ENCODE measurements at regions not wholly inside any gene's neighbourhood (a gene's known extent, or its start where the extent isn't known, plus 50 kb on each side); places are given as distances from the start of the nearest gene placed in this dataset.
A peak's percentile ranks its signal among the peaks of the same experiment; 100 is the strongest.

DNA sequence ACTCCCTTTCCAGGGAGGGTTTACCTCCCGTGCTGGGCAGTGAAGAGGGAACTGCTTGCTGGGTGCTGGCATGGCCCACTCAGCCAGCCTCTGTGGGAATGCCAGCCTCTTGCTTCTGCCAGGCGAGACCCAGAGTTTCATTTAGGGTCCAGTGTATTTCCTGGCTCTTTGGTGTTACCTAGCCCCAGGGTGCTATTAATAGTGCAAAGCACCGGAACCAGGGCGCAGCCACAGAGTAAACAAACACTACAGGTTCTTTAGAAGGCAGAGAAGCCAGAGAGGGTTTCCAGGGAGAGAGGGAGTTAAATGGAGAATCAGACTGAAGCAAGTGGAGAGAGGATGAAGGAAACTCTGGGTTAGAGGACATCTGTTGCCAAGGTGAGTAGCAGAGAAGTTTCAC, 74.9 kb upstream of the SPATA13 start:
- H3K27me3 ChIP-seq (ENCODE audit: insufficient read depth, low read length): no peaks in the 10 kb centered on the region
- no peak overlapping the region for H3K18ac ChIP-seq (ENCODE audit: insufficient read length, low read depth, low read length)
- H3K79me2 ChIP-seq (ENCODE audit: insufficient read depth, low read length): no peaks in the 10 kb centered on the region
- H3K23me2 ChIP-seq (ENCODE audit: insufficient read length, low read depth, low read length, poor library complexity, severe bottlenecking): no peaks in the 10 kb centered on the region
- Mint-ChIP-seq H3K27ac (no peak overlapping the region), H3K27me3 (ENCODE audit: low read depth) (peaks cover 2% of the 10 kb centered on the region), H3K4me1 (peaks cover 21 to 30% of the 10 kb centered on the region in 2 experiments), H3K36me3 (ENCODE audit: insufficient read depth in 1 of 3, low read depth in 3 of 3) (no peaks in the 10 kb centered on the region), H3K9me3 (no peaks in the 10 kb centered on the region; a peak in 1 of 5 replicates), H3K4me3 (no peak overlapping the region)
- no peak for DNase-seq
- H3K9ac ChIP-seq (ENCODE audit: extremely low read depth, insufficient read length, low read length): no peak overlapping the region
- H3K4me1 ChIP-seq (ENCODE audit: insufficient read depth, low read length): peaks cover 6% of the 10 kb centered on the region; the same call in 1 of the 2 replicates
- H2AK5ac ChIP-seq (ENCODE audit: insufficient read length, low read length): no peak overlapping the region
- no peak overlapping the region for H4K8ac ChIP-seq (replicated peaks; ENCODE audit: insufficient read length, low read depth, low read length)
- H2AFZ ChIP-seq (ENCODE audit: low read length): no peak overlapping the region
- H3K9me3 ChIP-seq (ENCODE audit: control insufficient read depth, low read depth, low read length): no peaks in the 10 kb centered on the region
- no peak overlapping the region for H4K91ac ChIP-seq (ENCODE audit: insufficient read length, low read depth, low read length)
- TF ChIP-seq, protein P1, sequence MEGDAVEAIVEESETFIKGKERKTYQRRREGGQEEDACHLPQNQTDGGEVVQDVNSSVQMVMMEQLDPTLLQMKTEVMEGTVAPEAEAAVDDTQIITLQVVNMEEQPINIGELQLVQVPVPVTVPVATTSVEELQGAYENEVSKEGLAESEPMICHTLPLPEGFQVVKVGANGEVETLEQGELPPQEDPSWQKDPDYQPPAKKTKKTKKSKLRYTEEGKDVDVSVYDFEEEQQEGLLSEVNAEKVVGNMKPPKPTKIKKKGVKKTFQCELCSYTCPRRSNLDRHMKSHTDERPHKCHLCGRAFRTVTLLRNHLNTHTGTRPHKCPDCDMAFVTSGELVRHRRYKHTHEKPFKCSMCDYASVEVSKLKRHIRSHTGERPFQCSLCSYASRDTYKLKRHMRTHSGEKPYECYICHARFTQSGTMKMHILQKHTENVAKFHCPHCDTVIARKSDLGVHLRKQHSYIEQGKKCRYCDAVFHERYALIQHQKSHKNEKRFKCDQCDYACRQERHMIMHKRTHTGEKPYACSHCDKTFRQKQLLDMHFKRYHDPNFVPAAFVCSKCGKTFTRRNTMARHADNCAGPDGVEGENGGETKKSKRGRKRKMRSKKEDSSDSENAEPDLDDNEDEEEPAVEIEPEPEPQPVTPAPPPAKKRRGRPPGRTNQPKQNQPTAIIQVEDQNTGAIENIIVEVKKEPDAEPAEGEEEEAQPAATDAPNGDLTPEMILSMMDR (conservative IDR thresholded peaks at IDR 0.05): no peak
- no peaks in the 10 kb centered on the region for H3K79me1 ChIP-seq (ENCODE audit: insufficient read depth, low read depth, low read length, poor library complexity, severe bottlenecking)
- H3K56ac ChIP-seq (ENCODE audit: insufficient read length, low read depth, low read length): no peak overlapping the region
- no peak overlapping the region for H2BK12ac ChIP-seq (ENCODE audit: insufficient read length, low read depth, low read length)
- H3K4ac ChIP-seq (ENCODE audit: low read depth, low read length): no peak overlapping the region
- H3K27ac ChIP-seq (ENCODE audit: insufficient read length, low read depth, low read length): no peak overlapping the region
- H4K20me1 ChIP-seq (ENCODE audit: control insufficient read depth, insufficient read depth, insufficient read length): no peaks in the 10 kb centered on the region
- no peak overlapping the region for H3K4me2 ChIP-seq (ENCODE audit: insufficient read depth, insufficient read length, low read length)
- no peak overlapping the region for H2BK15ac ChIP-seq (ENCODE audit: low read depth, low read length)
- no peak overlapping the region for H2BK5ac ChIP-seq (ENCODE audit: insufficient read length, low read length)
- no CpG with 5 or more reads among the region's 4 CpGs for WGBS (ENCODE audit: extremely low coverage, insufficient read length, low lambda C conversion rate)
- H3K23ac ChIP-seq (ENCODE audit: insufficient read length, low read depth, low read length): no peak overlapping the region
- H3T11ph ChIP-seq (ENCODE audit: low read length): no peak overlapping the region
- H2BK120ac ChIP-seq (ENCODE audit: low read depth, low read length, poor library complexity, severe bottlenecking): no peak overlapping the region
- H3K14ac ChIP-seq (ENCODE audit: insufficient read depth, low read length): peak overlapping the region; percentile 44; the same call in 1 of the 2 replicates
- no peak overlapping the region for H4K5ac ChIP-seq (ENCODE audit: insufficient read length, low read depth, low read length)
- no peak overlapping the region for H2BK20ac ChIP-seq (ENCODE audit: low read depth, low read length, poor library complexity, severe bottlenecking)
